Right lobe of liver (tissue), 6 donors: ENCODE measurements at regions not wholly inside any gene's neighbourhood (a gene's known extent, or its start where the extent isn't known, plus 50 kb on each side); places are given as distances from the start of the nearest gene placed in this dataset.
"Not testable (repeated sequence)": the region's sequence is repeated elsewhere in the genome, so short reads cannot be mapped to it uniquely, and the experiment has no call there.

Experiments
- ATAC-seq, 4 donors: fragments of 200-7000 bp; cut with Tn5 transposase; one replicate each; pipeline ENCODE4 v1.9.1; 2020; ENCODE audit warnings: mild to moderate bottlenecking in 4 of 4, moderate library complexity in 4 of 4
- DNase-seq, 3 donors: peaks; one replicate each; pipeline ENCODE4 v3.0.0-alpha.2; 2020
- H3K27ac ChIP-seq, 3 donors: fragments of 200-600 bp; one replicate each; pipeline ENCODE4 v1.8.0; 2022
- H3K27me3 ChIP-seq, 2 donors: fragments of 200-600 bp; one replicate each; pipeline ENCODE4 v1.8.0; 2022
- H3K36me3 ChIP-seq, 4 donors: fragments of 200-600 bp; sonication (generic) in 1 of 4; one replicate each; pipeline versions ENCODE4 v1.5.1 to v1.8.0; 2017 to 2022; ENCODE audit warnings: control low read depth in 1 of 4
- H3K4me1 ChIP-seq, 4 donors: fragments of 200-600 bp; sonication (generic) in 1 of 4; one replicate each; pipeline versions ENCODE4 v1.5.1 to v1.8.0; 2017 to 2022; ENCODE audit warnings: control low read depth in 1 of 4
- H3K4me3 ChIP-seq, 3 donors: fragments of 200-600 bp; one replicate each; pipeline ENCODE4 v1.8.0; 2022
- H3K9me3 ChIP-seq, 4 donors: fragments of 200-600 bp; sonication (generic) in 1 of 4; one replicate each; pipeline versions ENCODE4 v1.5.1 to v1.8.0; 2017 to 2022; ENCODE audit warnings: control low read depth in 1 of 4
- CTCF ChIP-seq, 4 donors: fragments of 200-600 bp in 3 of 4; fragments of 450-650 bp in 1 of 4; IDR thresholded peaks; one replicate each; pipeline versions ENCODE4 v1.5.1 to v1.8.0; 2016 to 2022; ENCODE audit warnings: antibody characterized with exemption in 4 of 4, mild to moderate bottlenecking in 2 of 4
- POLR2A ChIP-seq: fragments of 450-650 bp; IDR thresholded peaks from one replicate; pipeline ENCODE4 v1.6.1; 2017; ENCODE audit warnings: antibody characterized with exemption, mild to moderate bottlenecking
- WGBS: methylation state at CpG from one replicate; pipeline ENCODE4 v1.1.6; 2018; ENCODE audit warnings: low coverage, low lambda C conversion rate; ENCODE audit not compliant: insufficient coverage; ENCODE audit errors: missing lambda C conversion rate; 5-methylcytosine and 5-hydroxymethylcytosine counted together
- intact Hi-C, 2 donors: fragments of 100-400 bp; cut with DNase I; formaldehyde crosslinking; loops; one replicate each; pipeline versions ENCODE4 v1.11.2 to v1.14.1; 2022
- donor health status: DM: no; HTN: yes; CAD: no.
- donor health status: DM: no; HTN: no; CAD: no.
- donor health status: DM: no; HTN: no; CAD: no.
- donor health status: DM: no; HTN: yes; CAD: no.
- donor health status: DM: no; HTN: yes; CAD: no.

- intact Hi-C loops: no loop called here
- Histone ChIP-seq H3K27me3 (no peaks in the 10 kb centered on the region), H3K4me1 (no peaks in the 10 kb centered on the region), H3K4me3 (no peak overlapping the region), H3K36me3 (no peaks in the 10 kb centered on the region), H3K9me3 (no peaks in the 10 kb centered on the region), H3K27ac (no peak overlapping the region)
- no peak for DNase-seq
- no peak for ATAC-seq
- WGBS: 23% methylated on average over 1 of the region's 1 CpG
- no peak for TF ChIP-seq POLR2A
- TF ChIP-seq CTCF (IDR thresholded peaks at IDR 0.05): no peak
Measured at GRCh38 chr12:103020839-103021238, 63.4 kb downstream of the ASCL1 start.

- 64% methylated on average over 3 of the region's 3 CpGs for WGBS
- no peak overlapping the region for H3K27ac ChIP-seq
- H3K36me3 ChIP-seq: no peaks in the 10 kb centered on the region
- H3K4me1 ChIP-seq: no peaks in the 10 kb centered on the region
- H3K4me3 ChIP-seq: no peak overlapping the region
- TF ChIP-seq CTCF (IDR thresholded peaks at IDR 0.05): no peak
- TF ChIP-seq POLR2A: no peak
- no peaks in the 10 kb centered on the region for H3K9me3 ChIP-seq
- intact Hi-C loops: no loop called here
- ATAC-seq (no peak), DNase-seq (no peak)
- no peaks in the 10 kb centered on the region for H3K27me3 ChIP-seq
Measured at GRCh38 chr12:103021538-103022218, 64.2 kb downstream of the ASCL1 start.

GRCh38 chr12:103024650-103025049, 67.2 kb downstream of the ASCL1 start:
- WGBS: 93% methylated on average over 1 of the region's 1 CpG

GRCh38 chr12:103026643-103027042, 69.2 kb downstream of the ASCL1 start:
- DNase-seq, H3K27ac ChIP-seq, H3K36me3 ChIP-seq, H3K9me3 ChIP-seq, intact Hi-C loops, H3K4me3 ChIP-seq, ATAC-seq, H3K4me1 ChIP-seq, H3K27me3 ChIP-seq: not testable (repeated sequence)
- 40% methylated on average over 1 of the region's 3 CpGs for WGBS

More at GRCh38 chr12:103024650-103025049, 67.2 kb downstream of the ASCL1 start:
- Histone ChIP-seq H3K36me3 (no peaks in the 10 kb centered on the region), H3K27me3 (no peaks in the 10 kb centered on the region), H3K27ac (no peak overlapping the region), H3K4me1 (no peaks in the 10 kb centered on the region), H3K9me3 (no peaks in the 10 kb centered on the region), H3K4me3 (no peak overlapping the region)
- intact Hi-C loops: no loop called here
- DNase-seq (no peak), ATAC-seq (no peak)
- TF ChIP-seq POLR2A (no peak), CTCF (IDR thresholded peaks at IDR 0.05) (no peak)

- intact Hi-C loops: no loop called here
- Histone ChIP-seq H3K27ac (no peak overlapping the region), H3K36me3 (no peaks in the 10 kb centered on the region), H3K27me3 (no peaks in the 10 kb centered on the region), H3K9me3 (no peaks in the 10 kb centered on the region), H3K4me1 (no peaks in the 10 kb centered on the region), H3K4me3 (no peak overlapping the region)
- 72% methylated on average over 5 of the region's 6 CpGs for WGBS
- DNase-seq (no peak), ATAC-seq (no peak)
- no peak for TF ChIP-seq POLR2A
- no peak for TF ChIP-seq CTCF (IDR thresholded peaks at IDR 0.05)
Measured at GRCh38 chr12:103028881-103029639, 71.6 kb downstream of the ASCL1 start.
